ENCODE measurements at regions not wholly inside any gene's neighbourhood (a gene's known extent, or its start where the extent isn't known, plus 50 kb on each side); places are given as distances from the start of the nearest gene placed in this dataset.

DNA sequence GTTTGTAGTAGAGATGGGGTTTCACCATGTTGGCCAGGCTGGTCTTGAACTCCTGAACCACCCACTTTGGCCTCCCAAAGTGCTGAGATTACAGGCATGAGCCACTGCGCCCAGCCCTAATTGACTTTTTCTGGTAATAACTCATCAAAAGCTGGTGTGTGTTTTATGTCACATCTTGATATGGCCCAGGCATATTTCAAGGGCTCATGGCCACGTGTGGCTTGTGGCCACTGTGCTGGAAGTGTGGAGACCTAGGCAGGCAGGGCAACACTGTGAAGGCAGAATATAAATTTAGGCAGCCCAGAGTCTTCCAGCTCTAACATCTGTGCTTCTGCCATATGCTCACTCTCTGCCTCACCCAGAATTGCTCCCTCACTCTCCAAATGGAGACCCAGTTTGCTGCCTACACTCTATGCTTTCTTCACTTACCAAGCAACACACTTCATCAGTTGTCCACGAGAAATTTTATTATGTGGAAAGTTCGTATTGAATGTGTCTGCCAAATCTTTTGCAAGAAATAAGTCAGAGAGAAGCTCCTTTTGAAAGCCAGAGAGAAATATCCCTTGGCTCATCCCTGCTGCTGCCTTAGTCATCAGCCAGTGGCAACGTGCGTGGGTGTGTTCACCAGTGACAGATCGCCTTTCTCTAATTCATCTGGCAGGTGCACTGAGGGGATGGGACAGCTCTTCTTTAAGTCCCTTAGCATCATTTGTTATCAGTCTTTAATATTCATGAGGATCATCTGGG is 129.4 kb upstream of the CXCR4 start:
- Histone ChIP-seq H3K4me2 (ENCODE audit: control insufficient read depth, extremely low read depth, insufficient read depth, low read depth, low read length) (no peak overlapping the region), H3K9me3 (ENCODE audit: control insufficient read depth, low read depth, low read length) (no peaks in the 10 kb centered on the region), H3K27ac (ENCODE audit: control insufficient read depth, insufficient read depth, low read length) (no peak overlapping the region), H4K20me1 (ENCODE audit: control insufficient read depth, extremely low read depth, insufficient read depth, low read length) (no peaks in the 10 kb centered on the region), H3K27me3 (ENCODE audit: control insufficient read depth, extremely low read depth, insufficient read depth, low read length) (no peaks in the 10 kb centered on the region), H3K4me1 (ENCODE audit: control insufficient read depth, extremely low read depth, insufficient read depth, low read length) (peaks cover 2% of the 10 kb centered on the region), H2AFZ (ENCODE audit: control insufficient read depth, low read length) (no peak overlapping the region), H3K9ac (ENCODE audit: control insufficient read depth, extremely low read depth, insufficient read depth, low read length) (no peak overlapping the region), H3K9me1 (ENCODE audit: control insufficient read depth, extremely low read depth, insufficient read depth, low read length) (no peaks in the 10 kb centered on the region), H3K36me3 (ENCODE audit: control insufficient read depth in 2 of 2, extremely low read depth in 1 of 2, insufficient read depth in 2 of 2, low read length in 2 of 2) (no peaks in the 10 kb centered on the region), H3K79me2 (ENCODE audit: control insufficient read depth, insufficient read depth, low read length) (no peaks in the 10 kb centered on the region), H3K4me3 (ENCODE audit: control insufficient read depth in 2 of 3, extremely low read depth in 1 of 3, insufficient read depth in 2 of 3, low read depth in 1 of 3, low read length in 3 of 3) (no peak overlapping the region)
- FAIRE-seq (no peak), DNase-seq (ENCODE audit: low read depth, low spot score) (no peak)
- dilution Hi-C loops (cut with MboI; ENCODE audit: extremely low pct_ligation_motif_present, low sequenced_read_pairs), result no loop called here
- no peak for TF ChIP-seq EZH2 (IDR thresholded peaks at IDR 0.05; ENCODE audit: low read length)
- TF ChIP-seq, protein P1, sequence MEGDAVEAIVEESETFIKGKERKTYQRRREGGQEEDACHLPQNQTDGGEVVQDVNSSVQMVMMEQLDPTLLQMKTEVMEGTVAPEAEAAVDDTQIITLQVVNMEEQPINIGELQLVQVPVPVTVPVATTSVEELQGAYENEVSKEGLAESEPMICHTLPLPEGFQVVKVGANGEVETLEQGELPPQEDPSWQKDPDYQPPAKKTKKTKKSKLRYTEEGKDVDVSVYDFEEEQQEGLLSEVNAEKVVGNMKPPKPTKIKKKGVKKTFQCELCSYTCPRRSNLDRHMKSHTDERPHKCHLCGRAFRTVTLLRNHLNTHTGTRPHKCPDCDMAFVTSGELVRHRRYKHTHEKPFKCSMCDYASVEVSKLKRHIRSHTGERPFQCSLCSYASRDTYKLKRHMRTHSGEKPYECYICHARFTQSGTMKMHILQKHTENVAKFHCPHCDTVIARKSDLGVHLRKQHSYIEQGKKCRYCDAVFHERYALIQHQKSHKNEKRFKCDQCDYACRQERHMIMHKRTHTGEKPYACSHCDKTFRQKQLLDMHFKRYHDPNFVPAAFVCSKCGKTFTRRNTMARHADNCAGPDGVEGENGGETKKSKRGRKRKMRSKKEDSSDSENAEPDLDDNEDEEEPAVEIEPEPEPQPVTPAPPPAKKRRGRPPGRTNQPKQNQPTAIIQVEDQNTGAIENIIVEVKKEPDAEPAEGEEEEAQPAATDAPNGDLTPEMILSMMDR (optimal IDR thresholded peaks at IDR 0.05 in 1 of 3, IDR thresholded peaks at IDR 0.05 in 1 of 3, conservative IDR thresholded peaks at IDR 0.05 in 1 of 3; ENCODE audit: extremely low read depth in 1 of 3, insufficient read depth in 2 of 3, low read length in 3 of 3), result no peak

DNA sequence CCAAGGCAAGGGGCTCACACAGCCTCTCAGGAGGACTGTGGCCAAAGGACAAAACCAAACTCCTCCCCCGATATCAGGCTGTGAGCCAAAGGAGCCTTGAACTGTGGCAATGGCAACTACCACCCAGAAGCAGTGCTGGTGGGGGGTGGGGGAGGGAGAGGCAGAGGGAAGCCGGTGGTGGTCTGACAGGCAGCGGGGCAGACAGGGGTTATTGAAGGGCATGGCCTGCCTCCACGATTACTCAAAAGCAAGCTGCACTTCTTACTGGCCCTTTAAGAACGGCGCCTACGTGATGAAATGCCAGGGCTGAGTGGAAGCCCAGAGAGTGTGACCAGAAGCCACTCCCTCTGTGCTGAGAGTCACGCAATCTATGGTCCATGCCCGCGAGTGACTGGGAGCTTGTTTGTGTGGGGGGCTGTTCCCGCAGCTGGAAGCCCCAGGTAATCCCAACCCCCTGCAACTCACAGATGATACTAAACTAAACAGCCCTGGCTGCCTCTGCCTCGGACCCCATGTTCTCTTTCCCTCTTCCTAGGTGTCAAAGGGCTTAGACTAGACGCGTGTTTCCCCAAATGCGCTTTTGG is 128.2 kb upstream of the CXCR4 start:
- dilution Hi-C loops (cut with MboI; ENCODE audit: extremely low pct_ligation_motif_present, low sequenced_read_pairs), result no loop called here
- TF ChIP-seq, protein P1 (optimal IDR thresholded peaks at IDR 0.05 in 1 of 3, IDR thresholded peaks at IDR 0.05 in 1 of 3, conservative IDR thresholded peaks at IDR 0.05 in 1 of 3; ENCODE audit: extremely low read depth in 1 of 3, insufficient read depth in 2 of 3, low read length in 3 of 3), result no peak
- no peak for TF ChIP-seq EZH2 (IDR thresholded peaks at IDR 0.05; ENCODE audit: low read length)
- Histone ChIP-seq H2AFZ (ENCODE audit: control insufficient read depth, low read length) (no peak overlapping the region), H3K79me2 (ENCODE audit: control insufficient read depth, insufficient read depth, low read length) (no peaks in the 10 kb centered on the region), H3K4me2 (ENCODE audit: control insufficient read depth, extremely low read depth, insufficient read depth, low read depth, low read length) (peak overlapping the region; percentile 45), H3K27ac (ENCODE audit: control insufficient read depth, insufficient read depth, low read length) (no peak overlapping the region), H3K36me3 (ENCODE audit: control insufficient read depth in 2 of 2, extremely low read depth in 1 of 2, insufficient read depth in 2 of 2, low read length in 2 of 2) (no peaks in the 10 kb centered on the region), H3K9ac (ENCODE audit: control insufficient read depth, extremely low read depth, insufficient read depth, low read length) (no peak overlapping the region), H4K20me1 (ENCODE audit: control insufficient read depth, extremely low read depth, insufficient read depth, low read length) (no peaks in the 10 kb centered on the region), H3K27me3 (ENCODE audit: control insufficient read depth, extremely low read depth, insufficient read depth, low read length) (no peaks in the 10 kb centered on the region), H3K9me3 (ENCODE audit: control insufficient read depth, low read depth, low read length) (no peaks in the 10 kb centered on the region), H3K4me1 (ENCODE audit: control insufficient read depth, extremely low read depth, insufficient read depth, low read length) (peaks cover 2% of the 10 kb centered on the region), H3K4me3 (ENCODE audit: control insufficient read depth in 2 of 3, extremely low read depth in 1 of 3, insufficient read depth in 2 of 3, low read depth in 1 of 3, low read length in 3 of 3) (no peak overlapping the region), H3K9me1 (ENCODE audit: control insufficient read depth, extremely low read depth, insufficient read depth, low read length) (no peaks in the 10 kb centered on the region)
- FAIRE-seq (no peak), DNase-seq (ENCODE audit: low read depth, low spot score) (no peak)

Data from keratinocyte (primary cell).